GM18499 (cell line): ENCODE measurements at regions not wholly inside any gene's neighbourhood (a gene's known extent, or its start where the extent isn't known, plus 50 kb on each side); places are given as distances from the start of the nearest gene placed in this dataset.
"Not testable (repeated sequence)": the region's sequence is repeated elsewhere in the genome, so short reads cannot be mapped to it uniquely, and the experiment has no call there.

ENCODE experiments used
- ATAC-seq: cut with Tn5 transposase; IDR thresholded peaks from one replicate; pipeline ENCODE4 v1.9.1; 2021; ENCODE audit warnings: moderate number of reproducible peaks; ENCODE audit not compliant: insufficient read depth, unreplicated experiment

DNA sequence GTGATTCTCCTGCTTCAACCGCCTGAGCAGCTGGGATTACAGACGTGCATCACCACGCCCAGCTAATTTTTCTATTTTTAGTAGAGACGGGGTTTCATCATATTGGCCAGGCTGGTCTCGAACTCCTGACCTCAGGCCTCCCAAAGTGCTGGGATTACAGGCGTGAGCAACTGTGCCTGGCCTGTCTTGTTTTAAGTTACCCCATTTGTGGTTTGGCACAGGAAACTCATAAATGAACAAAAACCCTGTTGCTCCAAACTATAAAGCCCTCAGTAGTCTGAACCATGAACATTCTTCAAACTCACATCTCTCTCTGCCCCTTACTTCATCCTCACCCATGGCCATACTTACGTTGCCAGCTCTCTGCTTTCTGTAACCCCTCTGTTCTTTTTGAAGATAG lies 61.7 kb downstream of the RHOU start:
- ATAC-seq = not testable (repeated sequence)

- no peak for ATAC-seq
Measured at GRCh38 chr1:228798035-228798434, 62.8 kb downstream of the RHOU start.

GRCh38 chr1:228798548-228798947 lies 63.3 kb downstream of the RHOU start:
- no peak for ATAC-seq

- no peak for ATAC-seq
Measured at GRCh38 chr1:228799924-228800323, 64.6 kb downstream of the RHOU start.

DNA sequence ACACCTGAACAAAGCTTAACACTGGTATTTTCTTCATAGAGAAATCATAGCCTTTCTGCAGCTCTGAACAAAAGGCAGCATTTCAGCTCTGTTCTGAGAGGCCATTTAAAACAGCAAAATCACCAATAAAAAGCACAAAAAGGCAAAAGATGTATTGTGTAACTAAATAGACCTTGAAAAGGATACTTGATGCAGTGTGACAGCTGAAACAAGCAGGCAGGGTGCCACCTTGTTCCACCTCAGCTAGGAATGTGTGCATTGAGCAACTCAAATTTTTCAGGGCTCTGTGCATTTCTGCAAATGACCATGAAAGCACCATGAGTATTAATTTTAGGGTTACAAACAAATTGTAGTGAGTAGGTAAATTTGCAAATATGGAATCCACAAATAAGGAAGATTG lies 65.8 kb downstream of the RHOU start:
- ATAC-seq = no peak

DNA sequence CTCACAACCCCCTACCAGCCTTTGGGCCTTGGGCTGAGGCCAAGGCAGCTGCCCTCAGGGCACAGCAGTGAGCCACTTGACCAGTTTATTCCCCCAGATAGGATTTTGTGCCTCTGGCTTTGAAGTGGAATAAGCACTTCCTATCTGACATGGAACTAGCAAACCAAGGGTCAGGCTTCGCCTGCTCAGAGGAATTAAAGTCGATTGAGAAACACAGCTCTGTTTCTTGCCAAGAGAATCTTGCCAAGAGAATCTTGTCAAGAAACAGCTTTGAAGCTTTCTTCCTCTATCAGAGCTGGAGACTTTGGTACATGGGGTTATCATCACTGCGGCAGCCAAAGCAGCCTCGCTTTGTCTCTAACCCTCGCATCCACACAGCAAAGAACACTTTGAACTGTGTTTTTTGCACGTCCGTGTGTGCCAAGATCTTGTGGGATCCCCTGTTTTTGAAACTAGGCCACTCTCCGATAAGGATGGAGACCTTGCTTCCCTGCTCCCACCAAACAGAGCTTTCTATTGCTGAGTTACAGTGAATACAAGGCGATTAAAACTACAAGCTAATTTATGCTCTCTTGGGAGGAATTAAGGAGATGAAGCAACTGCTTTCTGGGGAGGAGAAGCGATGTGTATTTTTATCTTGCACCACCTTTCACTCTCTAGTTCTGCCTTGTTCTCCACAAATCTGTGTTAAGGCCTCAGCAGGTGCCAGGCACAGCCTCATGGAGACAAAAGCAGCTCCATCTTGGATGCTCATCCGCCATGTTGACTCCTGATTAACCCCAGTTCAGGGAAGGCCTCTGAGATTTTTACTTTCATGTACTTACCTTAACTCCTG lies 67.3 kb downstream of the RHOU start:
- ATAC-seq = no peak

GRCh38 chr1:228803421-228803820 lies 68.1 kb downstream of the RHOU start:
- no peak for ATAC-seq

DNA sequence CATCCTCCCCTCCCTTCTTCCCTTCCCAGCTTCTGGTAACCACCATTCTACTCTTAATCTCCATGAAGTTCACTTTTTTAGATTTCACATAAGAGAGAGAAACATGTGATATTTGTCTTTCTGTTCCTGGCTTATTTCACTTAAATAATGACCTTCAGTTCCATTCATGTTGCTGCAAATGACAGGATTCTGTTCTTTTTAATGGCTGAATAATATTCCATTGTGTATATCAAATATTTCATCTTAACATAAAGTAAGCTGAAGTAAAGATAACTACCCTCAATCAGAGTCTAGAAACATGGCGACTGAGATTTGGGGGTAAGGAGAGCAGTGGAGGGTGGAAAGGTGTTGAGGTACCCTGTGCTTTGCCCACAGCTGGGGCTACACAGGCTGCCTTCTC lies 68.9 kb downstream of the RHOU start:
- no peak for ATAC-seq

GRCh38 chr1:228804640-228805413 lies 69.5 kb downstream of the RHOU start:
- ATAC-seq = no peak

DNA sequence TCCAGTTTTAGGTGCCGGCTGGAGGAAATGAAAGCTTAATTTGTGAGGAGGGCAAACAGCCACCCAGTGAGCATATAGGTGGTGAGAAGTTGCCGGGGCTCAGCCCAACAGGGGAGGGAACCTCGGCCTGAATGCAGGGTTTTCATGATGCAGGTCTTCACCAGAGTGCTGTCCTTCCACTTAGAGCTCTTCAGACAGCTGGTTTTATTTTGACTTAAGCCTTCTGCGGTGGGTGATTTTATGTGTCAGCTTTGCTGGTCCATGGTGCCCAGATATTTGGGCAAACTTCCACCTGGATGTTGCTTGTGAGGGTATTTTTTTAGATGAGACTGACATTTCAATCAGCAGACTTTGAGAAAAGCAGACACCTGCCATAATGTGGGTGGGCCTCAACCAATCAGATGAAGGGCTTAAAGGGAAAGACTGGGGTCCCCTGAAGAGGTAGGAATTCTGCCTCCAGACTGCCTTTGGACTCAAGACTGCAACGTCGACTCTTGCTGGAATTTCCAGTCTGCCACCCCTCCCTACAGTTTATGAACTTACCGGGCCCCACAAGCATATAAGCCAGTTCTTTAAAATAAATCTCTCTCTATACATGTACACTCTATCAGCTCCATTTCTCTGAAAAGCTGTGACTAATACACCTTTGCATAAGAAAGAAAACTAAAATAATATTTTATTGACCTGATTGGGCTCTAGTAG lies 72.8 kb downstream of the RHOU start:
- no peak for ATAC-seq

GRCh38 chr1:228809621-228810394 lies 74.5 kb downstream of the RHOU start:
- no peak for ATAC-seq

GRCh38 chr1:228810395-228810758 lies 75.1 kb downstream of the RHOU start:
- no peak for ATAC-seq

DNA sequence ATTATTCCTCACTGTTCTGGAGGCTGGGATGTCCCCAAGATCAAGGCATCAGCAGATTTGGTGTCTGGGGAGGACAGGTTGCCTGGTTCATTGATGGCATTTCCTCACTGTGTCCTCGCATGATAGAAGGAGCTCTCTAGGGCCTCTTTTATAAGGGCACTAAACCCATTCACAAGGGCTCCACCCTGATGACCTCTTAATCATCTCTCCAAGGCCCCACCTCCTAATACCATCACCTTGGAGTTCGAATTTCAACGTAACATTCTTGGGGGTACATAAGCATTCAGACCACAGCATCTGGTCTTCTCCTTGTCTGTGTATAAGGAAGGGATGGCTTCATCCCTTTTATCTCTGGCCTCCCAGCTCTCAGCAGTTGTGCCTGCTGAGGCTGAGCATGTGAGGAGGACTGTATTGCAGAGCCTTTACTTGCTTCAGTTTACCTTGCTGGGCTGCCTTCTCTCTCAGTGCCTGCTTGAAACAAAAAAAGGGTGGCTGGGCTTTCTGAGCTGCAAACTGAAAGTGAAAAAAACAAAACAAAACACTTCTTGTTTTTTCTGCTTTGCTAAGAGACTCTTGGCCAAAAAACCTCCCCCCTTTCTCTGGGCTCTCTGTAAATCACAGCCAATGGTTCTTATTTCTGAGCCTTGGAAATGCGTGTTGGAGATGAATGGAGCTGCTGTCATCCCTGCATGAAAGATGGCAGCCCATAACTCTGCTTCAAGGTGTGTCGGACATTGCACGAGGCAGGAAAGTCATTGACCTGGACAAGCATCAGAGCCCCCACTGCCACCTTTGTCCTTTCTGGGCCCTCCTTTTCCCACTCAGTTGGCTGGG lies 75.8 kb downstream of the RHOU start:
- no peak for ATAC-seq

DNA sequence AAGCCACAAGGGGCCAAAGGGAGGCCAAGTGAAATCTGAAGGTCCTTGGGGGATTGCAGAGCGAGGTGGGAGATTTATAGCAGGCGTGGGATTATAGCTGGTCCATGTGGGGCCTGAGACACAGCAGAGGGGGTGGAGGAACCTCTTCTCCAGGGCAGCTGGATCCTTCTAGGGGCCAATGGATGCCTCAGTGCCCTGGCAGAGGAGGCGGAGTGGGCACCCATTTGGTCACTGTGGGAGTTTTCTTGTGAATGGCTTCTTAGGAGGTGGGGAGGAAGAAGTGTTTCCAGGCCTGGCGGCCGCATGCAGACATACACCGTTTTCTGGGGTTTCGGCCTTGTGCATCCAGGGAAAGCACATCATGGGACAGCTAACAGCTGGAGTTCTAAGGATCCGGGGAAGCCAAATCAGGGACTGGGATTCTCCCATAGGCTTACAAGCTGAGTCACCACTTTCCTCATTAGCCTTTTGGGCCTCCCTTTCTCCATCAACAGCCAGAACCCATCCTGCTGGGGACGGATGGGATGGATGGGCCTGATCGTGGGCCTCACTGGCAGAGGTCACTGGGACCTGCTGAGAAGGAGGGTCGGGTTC lies 76.5 kb downstream of the RHOU start:
- ATAC-seq = no peak

- ATAC-seq = no peak
Measured at GRCh38 chr1:228812961-228813360, 77.7 kb downstream of the RHOU start.

DNA sequence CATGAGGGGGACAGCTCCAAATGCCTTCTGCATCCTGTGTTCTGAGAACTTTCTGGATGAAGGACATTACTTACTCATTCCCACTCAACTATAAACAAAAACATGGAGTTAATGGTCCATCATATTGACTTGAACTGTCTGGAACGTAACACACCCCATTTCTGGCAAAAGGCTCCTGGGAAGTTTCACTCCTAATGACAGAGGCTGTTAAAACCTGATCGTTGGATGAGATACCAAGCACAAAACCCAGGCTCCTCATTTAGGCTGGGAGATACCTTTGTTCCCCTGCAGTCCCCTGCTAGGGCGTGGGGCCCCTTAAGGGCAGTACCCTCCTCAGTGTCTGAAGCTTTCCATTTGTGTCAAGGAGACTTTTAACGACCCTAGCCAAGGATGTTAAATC lies 78.9 kb downstream of the RHOU start:
- ATAC-seq = no peak

- ATAC-seq = no peak
Measured at GRCh38 chr1:228818296-228818695, 83.0 kb downstream of the RHOU start.

- no peak for ATAC-seq
Measured at GRCh38 chr1:228818928-228819630, 83.8 kb downstream of the RHOU start.

- no peak for ATAC-seq
Measured at GRCh38 chr1:228821252-228821651, 86.0 kb downstream of the RHOU start.
